Erythroblast (primary cell): ENCODE measurements at regions not wholly inside any gene's neighbourhood (a gene's known extent, or its start where the extent isn't known, plus 50 kb on each side); places are given as distances from the start of the nearest gene placed in this dataset.
"Not testable (repeated sequence)": the region's sequence is repeated elsewhere in the genome, so short reads cannot be mapped to it uniquely, and the experiment has no call there.

Experiments
- DNase-seq, 2 experiments: peaks; one replicate each; lab custom pipeline; 2025; lab: John Stamatoyannopoulos, UW
- GATA1 ChIP-seq: IDR thresholded peaks from 2 replicates; pipeline ENCODE4 v1.6.1; 2011; ENCODE audit warnings: low read depth, mild to moderate bottlenecking, control low read depth, low read length, moderate library complexity
- POLR2A ChIP-seq: IDR thresholded peaks from 2 replicates; pipeline ENCODE4 v1.6.1; 2011; ENCODE audit warnings: mild to moderate bottlenecking, low read length

- TF ChIP-seq POLR2A (no peak), GATA1 (no peak)
- DNase-seq = no peak
Measured at GRCh38 chr22:19592464-19592863, 68.3 kb upstream of the CLDN5 start.

GRCh38 chr22:19593991-19594569, 69.9 kb upstream of the CLDN5 start:
- TF ChIP-seq GATA1 (no peak), POLR2A (no peak)
- no peak for DNase-seq

GRCh38 chr22:19595532-19595931, 71.3 kb upstream of the CLDN5 start:
- no peak for DNase-seq
- TF ChIP-seq POLR2A = no peak
- TF ChIP-seq GATA1 = no peak

GRCh38 chr22:19596680-19597398, 72.6 kb upstream of the CLDN5 start:
- no peak for TF ChIP-seq POLR2A
- no peak for TF ChIP-seq GATA1
- no peak for DNase-seq

- TF ChIP-seq GATA1 (no peak), POLR2A (no peak)
- no peak for DNase-seq
Measured at GRCh38 chr22:19597399-19597735, 73.2 kb upstream of the CLDN5 start.

- TF ChIP-seq POLR2A (no peak), GATA1 (no peak)
- no peak for DNase-seq
Measured at GRCh38 chr22:19598054-19598855, 74.0 kb upstream of the CLDN5 start.

GRCh38 chr22:19599004-19599403, 74.8 kb upstream of the CLDN5 start:
- TF ChIP-seq POLR2A (no peak), GATA1 (no peak)

GRCh38 chr22:19599626-19600243, 75.5 kb upstream of the CLDN5 start:
- no peak for TF ChIP-seq POLR2A
- TF ChIP-seq GATA1 = no peak
- DNase-seq = no peak

More at GRCh38 chr22:19599004-19599403, 74.8 kb upstream of the CLDN5 start:
- DNase-seq = no peak

GRCh38 chr22:19603346-19603745, 79.1 kb upstream of the CLDN5 start:
- not testable (repeated sequence) for DNase-seq

GRCh38 chr22:19603767-19604166, 79.6 kb upstream of the CLDN5 start:
- no peak for DNase-seq
- TF ChIP-seq GATA1 = no peak
- no peak for TF ChIP-seq POLR2A

- DNase-seq = no peak
- no peak for TF ChIP-seq GATA1
- TF ChIP-seq POLR2A = no peak
Measured at GRCh38 chr22:19604711-19605268, 80.6 kb upstream of the CLDN5 start.

- DNase-seq = no peak
- TF ChIP-seq POLR2A (no peak), GATA1 (no peak)
Measured at GRCh38 chr22:19605508-19606331, 81.5 kb upstream of the CLDN5 start.

- TF ChIP-seq GATA1 (no peak), POLR2A (no peak)
- no peak for DNase-seq
Measured at GRCh38 chr22:19606332-19607191, 82.4 kb upstream of the CLDN5 start.
